HEK293 (cell line): ENCODE measurements at regions not wholly inside any gene's neighbourhood (a gene's known extent, or its start where the extent isn't known, plus 50 kb on each side); places are given as distances from the start of the nearest gene placed in this dataset.

ENCODE experiments used
- CTCF ChIA-PET: fragments of 350-600 bp; formaldehyde crosslinking; extraction: SDS; loops from one replicate; lab custom pipeline; 2021; ENCODE audit warnings: antibody characterized with exemption; lab: Yijun Ruan, JAX
- POLR2A ChIA-PET: fragments of 300-600 bp; formaldehyde crosslinking; extraction: SDS; loops from one replicate; lab custom pipeline; 2020; ENCODE audit warnings: antibody characterized with exemption, inconsistent platforms; lab: Yijun Ruan, JAX
- H3K27ac ChIP-seq: fragments of 200-500 bp; sonication (Bioruptor generic); 2 replicates; pipeline ENCODE4 v1.5.1; 2014; ENCODE audit warnings: low read depth, low read length, control low read depth, inconsistent platforms; ENCODE audit errors: extremely low read depth
- H3K36me3 ChIP-seq, 2 experiments: fragments of 200-500 bp in 1 of 2; sonication (Bioruptor generic) in 1 of 2; 1 replicate in 1 of 2; 2 replicates in 1 of 2; pipeline ENCODE4 v1.5.1; 2014 to 2017; ENCODE audit warnings: inconsistent platforms in 2 of 2, low read length in 2 of 2; ENCODE audit not compliant: control insufficient read depth in 2 of 2, insufficient read depth in 1 of 2
- H3K4me1 ChIP-seq: fragments of 200-500 bp; sonication (Bioruptor generic); 2 replicates; pipeline ENCODE4 v1.5.1; 2014; ENCODE audit warnings: mild to moderate bottlenecking, low read length, inconsistent platforms; ENCODE audit not compliant: control insufficient read depth, insufficient read depth
- H3K4me3 ChIP-seq: 2 replicates; pipeline ENCODE4 v1.5.1; 2011; ENCODE audit warnings: low read depth, mild to moderate bottlenecking, control low read depth, low read length, moderate library complexity
- H3K9me3 ChIP-seq: fragments of 200-500 bp; sonication (Bioruptor generic); 2 replicates; pipeline ENCODE4 v1.5.1; 2014; ENCODE audit warnings: low read depth, low read length, inconsistent platforms; ENCODE audit not compliant: control insufficient read depth, insufficient read depth
- HOXA7 ChIP-seq: sonication (generic); formaldehyde crosslinking; IDR thresholded peaks from 2 replicates; pipeline ENCODE4 v1.8.1; 2022; ENCODE audit warnings: missing genetic modification reagents, borderline replicate concordance
- HOXC10 ChIP-seq: sonication (generic); formaldehyde crosslinking; IDR thresholded peaks from 2 replicates; pipeline ENCODE4 v1.8.1; 2023; ENCODE audit warnings: mild to moderate bottlenecking, missing genetic modification reagents
- MEIS1 ChIP-seq: sonication (generic); formaldehyde crosslinking; IDR thresholded peaks from 2 replicates; pipeline ENCODE4 v1.8.1; 2022; ENCODE audit warnings: missing genetic modification reagents, mild to moderate bottlenecking, borderline replicate concordance
- PRDM1 ChIP-seq: fragments of 450-650 bp; formaldehyde crosslinking; IDR thresholded peaks from 2 replicates; pipeline ENCODE4; 2016; ENCODE audit warnings: missing biosample characterization, missing genetic modification characterization
- SP2 ChIP-seq: fragments of 450-650 bp; formaldehyde crosslinking; IDR thresholded peaks from 2 replicates; pipeline ENCODE4 v1.5.1; 2016; ENCODE audit warnings: missing biosample characterization, missing genetic modification characterization
- YY1 ChIP-seq: fragments of 450-650 bp; formaldehyde crosslinking; IDR thresholded peaks from 2 replicates; pipeline ENCODE4 v1.5.1; 2018; ENCODE audit warnings: missing biosample characterization, missing genetic modification characterization
- ZFP3 ChIP-seq: fragments of 450-650 bp; formaldehyde crosslinking; IDR thresholded peaks from 2 replicates; pipeline ENCODE4 v1.5.1; 2016; ENCODE audit warnings: low read depth, missing biosample characterization, missing genetic modification characterization
- ZFP41 ChIP-seq: fragments of 450-650 bp; formaldehyde crosslinking; IDR thresholded peaks from 2 replicates; pipeline ENCODE4 v1.5.1; 2016; ENCODE audit warnings: missing biosample characterization, missing genetic modification characterization, borderline replicate concordance
- ZFP69B ChIP-seq: fragments of 450-650 bp; formaldehyde crosslinking; IDR thresholded peaks from 2 replicates; pipeline ENCODE4 v1.5.1; 2016; ENCODE audit warnings: missing biosample characterization, missing genetic modification characterization
- ZNF133 ChIP-seq: fragments of 450-650 bp; formaldehyde crosslinking; IDR thresholded peaks from 2 replicates; pipeline ENCODE4 v1.5.1; 2016; ENCODE audit warnings: missing biosample characterization, missing genetic modification characterization
- ZNF138 ChIP-seq: fragments of 450-650 bp; formaldehyde crosslinking; IDR thresholded peaks from 2 replicates; pipeline ENCODE4 v1.5.1; 2016; ENCODE audit warnings: missing biosample characterization, missing genetic modification characterization, borderline replicate concordance
- ZNF146 ChIP-seq: fragments of 450-650 bp; formaldehyde crosslinking; IDR thresholded peaks from 2 replicates; pipeline ENCODE4 v1.5.1; 2016; ENCODE audit warnings: missing biosample characterization, missing genetic modification characterization
- ZNF239 ChIP-seq: fragments of 450-650 bp; formaldehyde crosslinking; IDR thresholded peaks from 2 replicates; pipeline ENCODE4 v1.5.1; 2016; ENCODE audit warnings: missing biosample characterization, missing genetic modification characterization
- ZNF335 ChIP-seq: fragments of 450-650 bp; formaldehyde crosslinking; conservative IDR thresholded peaks from 2 replicates; pipeline ENCODE4 v1.5.1; 2016; ENCODE audit warnings: missing biosample characterization, missing genetic modification characterization
- ZNF366 ChIP-seq: fragments of 450-650 bp; formaldehyde crosslinking; conservative IDR thresholded peaks from 2 replicates; pipeline ENCODE4 v1.5.1; 2016; ENCODE audit warnings: missing biosample characterization, missing genetic modification characterization
- ZNF423 ChIP-seq: fragments of 450-650 bp; formaldehyde crosslinking; IDR thresholded peaks from 2 replicates; pipeline ENCODE4 v1.5.1; 2016; ENCODE audit warnings: missing biosample characterization, missing genetic modification characterization
- ZNF449 ChIP-seq: fragments of 450-650 bp; formaldehyde crosslinking; IDR thresholded peaks from 2 replicates; pipeline ENCODE4 v1.5.1; 2017; ENCODE audit warnings: missing biosample characterization, mild to moderate bottlenecking, missing genetic modification characterization, moderate library complexity
- ZNF561 ChIP-seq: fragments of 450-650 bp; IDR thresholded peaks from 2 replicates; pipeline ENCODE4 v1.5.1; 2018; ENCODE audit warnings: missing biosample characterization, missing genetic modification characterization, borderline replicate concordance
- ZNF585B ChIP-seq: fragments of 450-650 bp; formaldehyde crosslinking; IDR thresholded peaks from 2 replicates; pipeline ENCODE4 v1.5.1; 2016; ENCODE audit warnings: missing biosample characterization, missing genetic modification characterization
- ZNF610 ChIP-seq: fragments of 450-650 bp; formaldehyde crosslinking; IDR thresholded peaks from 2 replicates; pipeline ENCODE4 v1.5.1; 2016; ENCODE audit warnings: missing biosample characterization, missing genetic modification characterization, borderline replicate concordance
- ZNF624 ChIP-seq: fragments of 450-650 bp; formaldehyde crosslinking; IDR thresholded peaks from 2 replicates; pipeline ENCODE4 v1.5.1; 2017; ENCODE audit warnings: missing biosample characterization, missing genetic modification characterization
- ZNF658 ChIP-seq: fragments of 450-650 bp; formaldehyde crosslinking; IDR thresholded peaks from 2 replicates; pipeline ENCODE4; 2016; ENCODE audit warnings: missing biosample characterization, missing genetic modification characterization
- ZNF664 ChIP-seq: fragments of 450-650 bp; formaldehyde crosslinking; IDR thresholded peaks from 2 replicates; pipeline ENCODE4 v1.5.1; 2016; ENCODE audit warnings: missing biosample characterization, missing genetic modification characterization
- ZNF677 ChIP-seq: fragments of 450-650 bp; IDR thresholded peaks from 2 replicates; pipeline ENCODE4 v1.5.0; 2018; ENCODE audit warnings: missing biosample characterization, mild to moderate bottlenecking, missing genetic modification characterization, moderate library complexity
- ZNF768 ChIP-seq: fragments of 450-650 bp; formaldehyde crosslinking; IDR thresholded peaks from 2 replicates; pipeline ENCODE4 v1.5.1; 2018; ENCODE audit warnings: missing biosample characterization, mild to moderate bottlenecking, missing genetic modification characterization
- ZXDB ChIP-seq: fragments of 450-650 bp; formaldehyde crosslinking; IDR thresholded peaks from 2 replicates; pipeline ENCODE4 v1.5.1; 2016; ENCODE audit warnings: missing biosample characterization, missing genetic modification characterization
- TF ChIP-seq, protein P1 (sequence below): fragments of 450-650 bp; formaldehyde crosslinking; IDR thresholded peaks from 2 replicates; pipeline ENCODE4 v1.5.1; 2016; ENCODE audit warnings: missing biosample characterization, missing genetic modification characterization
- TF ChIP-seq, protein P2 (sequence below): fragments of 450-650 bp; IDR thresholded peaks from 2 replicates; pipeline ENCODE4 v1.5.1; 2018; ENCODE audit warnings: missing biosample characterization, missing genetic modification characterization
- TF ChIP-seq, protein P3 (sequence below): fragments of 450-650 bp; formaldehyde crosslinking; IDR thresholded peaks from 2 replicates; pipeline ENCODE4 v1.5.1; 2017; ENCODE audit warnings: missing biosample characterization, missing genetic modification characterization

DNA sequence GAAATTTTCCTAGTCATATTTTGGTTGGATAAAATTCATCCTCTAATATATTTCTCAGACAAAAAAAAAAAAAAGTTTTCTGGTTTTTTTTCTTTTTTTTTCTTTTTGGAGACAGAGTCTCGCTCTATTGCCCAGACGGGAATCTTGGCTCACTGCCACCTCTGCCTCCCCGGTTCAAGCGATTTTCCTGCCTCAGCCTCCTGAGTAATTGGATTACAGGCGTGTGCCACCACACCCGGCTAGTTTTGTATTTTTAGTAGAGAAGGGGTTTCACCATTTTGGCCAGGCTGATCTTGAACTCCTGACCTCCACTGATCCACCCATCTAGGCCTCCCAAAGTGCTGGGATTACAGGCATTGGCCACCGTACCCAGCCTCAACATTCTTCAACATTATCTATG, 432.7 kb upstream of the PABPC4L start:
- Histone ChIP-seq H3K27ac (no peak overlapping the region), H3K4me1 (no peaks in the 10 kb centered on the region), H3K9me3 (no peaks in the 10 kb centered on the region), H3K4me3 (no peak overlapping the region), H3K36me3 (no peaks in the 10 kb centered on the region)
- ChIA-PET CTCF (no interaction called here), POLR2A (no interaction called here)
- TF ChIP-seq PRDM1 (tag by site-specific recombination) (no peak), ZNF138 (tag by site-specific recombination) (no peak)

GRCh38 chr4:134632056-134632455, 430.5 kb upstream of the PABPC4L start:
- Histone ChIP-seq H3K4me1 (no peaks in the 10 kb centered on the region), H3K9me3 (no peaks in the 10 kb centered on the region), H3K27ac (no peak overlapping the region), H3K4me3 (no peak overlapping the region)
- CTCF ChIA-PET, result no interaction called here
- POLR2A ChIA-PET, result no interaction called here
- no peak for TF ChIP-seq ZNF664 (tag by site-specific recombination)
- no peak for TF ChIP-seq ZNF585B
- no peak for TF ChIP-seq ZNF366 (tag by site-specific recombination)
- TF ChIP-seq ZXDB (tag by site-specific recombination), result no peak
- no peak for TF ChIP-seq HOXC10 (CRISPR knock-in tag)
- no peak for TF ChIP-seq ZNF146 (tag by site-specific recombination)
- no peak for TF ChIP-seq YY1 (tag by site-specific recombination)
- TF ChIP-seq ZFP41 (tag by site-specific recombination), result no peak
- TF ChIP-seq, all 188 proteins: peak for 0
- no peaks in the 10 kb centered on the region for H3K36me3 ChIP-seq

DNA sequence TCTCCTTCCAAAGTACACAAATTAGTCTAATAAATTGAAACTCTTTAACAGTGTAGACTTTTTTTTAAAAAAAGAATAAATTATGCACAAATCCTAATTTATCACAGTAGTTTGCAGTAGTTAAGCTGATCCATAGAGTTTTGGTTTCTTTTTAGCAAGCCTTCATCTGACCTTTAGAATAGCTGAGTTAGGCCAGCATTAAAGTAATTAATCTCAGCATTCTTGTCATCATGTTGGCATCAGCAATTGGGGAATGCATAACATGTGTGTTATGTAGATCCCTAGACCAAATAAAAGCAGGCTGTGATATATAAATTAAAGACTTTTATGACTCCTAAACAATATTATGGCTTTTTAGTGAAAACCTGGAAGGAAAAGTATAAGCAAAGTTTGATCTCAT, 426.5 kb upstream of the PABPC4L start:
- ChIA-PET POLR2A (no interaction called here), CTCF (no interaction called here)
- Histone ChIP-seq H3K27ac (no peak overlapping the region), H3K4me1 (no peaks in the 10 kb centered on the region), H3K9me3 (no peaks in the 10 kb centered on the region), H3K36me3 (no peaks in the 10 kb centered on the region), H3K4me3 (no peak overlapping the region)
- no peak for TF ChIP-seq MEIS1 (CRISPR knock-in tag)
- TF ChIP-seq, protein P1, sequence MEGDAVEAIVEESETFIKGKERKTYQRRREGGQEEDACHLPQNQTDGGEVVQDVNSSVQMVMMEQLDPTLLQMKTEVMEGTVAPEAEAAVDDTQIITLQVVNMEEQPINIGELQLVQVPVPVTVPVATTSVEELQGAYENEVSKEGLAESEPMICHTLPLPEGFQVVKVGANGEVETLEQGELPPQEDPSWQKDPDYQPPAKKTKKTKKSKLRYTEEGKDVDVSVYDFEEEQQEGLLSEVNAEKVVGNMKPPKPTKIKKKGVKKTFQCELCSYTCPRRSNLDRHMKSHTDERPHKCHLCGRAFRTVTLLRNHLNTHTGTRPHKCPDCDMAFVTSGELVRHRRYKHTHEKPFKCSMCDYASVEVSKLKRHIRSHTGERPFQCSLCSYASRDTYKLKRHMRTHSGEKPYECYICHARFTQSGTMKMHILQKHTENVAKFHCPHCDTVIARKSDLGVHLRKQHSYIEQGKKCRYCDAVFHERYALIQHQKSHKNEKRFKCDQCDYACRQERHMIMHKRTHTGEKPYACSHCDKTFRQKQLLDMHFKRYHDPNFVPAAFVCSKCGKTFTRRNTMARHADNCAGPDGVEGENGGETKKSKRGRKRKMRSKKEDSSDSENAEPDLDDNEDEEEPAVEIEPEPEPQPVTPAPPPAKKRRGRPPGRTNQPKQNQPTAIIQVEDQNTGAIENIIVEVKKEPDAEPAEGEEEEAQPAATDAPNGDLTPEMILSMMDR (tag by site-specific recombination), result no peak
- TF ChIP-seq, protein P2, sequence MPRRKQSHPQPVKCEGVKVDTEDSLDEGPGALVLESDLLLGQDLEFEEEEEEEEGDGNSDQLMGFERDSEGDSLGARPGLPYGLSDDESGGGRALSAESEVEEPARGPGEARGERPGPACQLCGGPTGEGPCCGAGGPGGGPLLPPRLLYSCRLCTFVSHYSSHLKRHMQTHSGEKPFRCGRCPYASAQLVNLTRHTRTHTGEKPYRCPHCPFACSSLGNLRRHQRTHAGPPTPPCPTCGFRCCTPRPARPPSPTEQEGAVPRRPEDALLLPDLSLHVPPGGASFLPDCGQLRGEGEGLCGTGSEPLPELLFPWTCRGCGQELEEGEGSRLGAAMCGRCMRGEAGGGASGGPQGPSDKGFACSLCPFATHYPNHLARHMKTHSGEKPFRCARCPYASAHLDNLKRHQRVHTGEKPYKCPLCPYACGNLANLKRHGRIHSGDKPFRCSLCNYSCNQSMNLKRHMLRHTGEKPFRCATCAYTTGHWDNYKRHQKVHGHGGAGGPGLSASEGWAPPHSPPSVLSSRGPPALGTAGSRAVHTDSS (tag by site-specific recombination), result no peak
- no peak for TF ChIP-seq ZNF677 (tag by site-specific recombination)
- TF ChIP-seq, protein P3, sequence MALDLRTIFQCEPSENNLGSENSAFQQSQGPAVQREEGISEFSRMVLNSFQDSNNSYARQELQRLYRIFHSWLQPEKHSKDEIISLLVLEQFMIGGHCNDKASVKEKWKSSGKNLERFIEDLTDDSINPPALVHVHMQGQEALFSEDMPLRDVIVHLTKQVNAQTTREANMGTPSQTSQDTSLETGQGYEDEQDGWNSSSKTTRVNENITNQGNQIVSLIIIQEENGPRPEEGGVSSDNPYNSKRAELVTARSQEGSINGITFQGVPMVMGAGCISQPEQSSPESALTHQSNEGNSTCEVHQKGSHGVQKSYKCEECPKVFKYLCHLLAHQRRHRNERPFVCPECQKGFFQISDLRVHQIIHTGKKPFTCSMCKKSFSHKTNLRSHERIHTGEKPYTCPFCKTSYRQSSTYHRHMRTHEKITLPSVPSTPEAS (tag by site-specific recombination), result no peak
- TF ChIP-seq ZFP3 (tag by site-specific recombination), result no peak
- TF ChIP-seq ZNF624 (tag by site-specific recombination), result no peak
- TF ChIP-seq ZNF561, result no peak
- TF ChIP-seq ZNF610, result no peak
- no peak for TF ChIP-seq ZNF239 (tag by site-specific recombination)
- TF ChIP-seq ZFP69B, result no peak
- no peak for TF ChIP-seq SP2 (tag by site-specific recombination)
- no peak for TF ChIP-seq ZNF423 (tag by site-specific recombination)
- no peak for TF ChIP-seq ZNF335 (tag by site-specific recombination)
- TF ChIP-seq ZNF658 (tag by site-specific recombination), result no peak
- no peak for TF ChIP-seq HOXA7 (CRISPR knock-in tag)
- no peak for TF ChIP-seq ZNF133
- TF ChIP-seq ZNF768 (tag by site-specific recombination), result no peak
- TF ChIP-seq ZNF449 (tag by site-specific recombination), result no peak
